AG04449 (cell line): ENCODE measurements at regions not wholly inside any gene's neighbourhood (a gene's known extent, or its start where the extent isn't known, plus 50 kb on each side); places are given as distances from the start of the nearest gene placed in this dataset.

Experiments
- CTCF ChIA-PET: fragments of 350-600 bp; formaldehyde crosslinking; extraction: SDS; loops from one replicate; lab custom pipeline; 2021; ENCODE audit warnings: antibody characterized with exemption; lab: Yijun Ruan, JAX
- POLR2A ChIA-PET: fragments of 400-600, 350-600 bp; formaldehyde crosslinking; extraction: SDS; loops from one replicate; lab custom pipeline; 2020; ENCODE audit warnings: antibody characterized with exemption, inconsistent platforms; lab: Yijun Ruan, JAX
- DNase-seq: peaks from one replicate; pipeline ENCODE4 v3.0.0-alpha.2; 2010; ENCODE audit warnings: low read depth, low spot score
- H3K4me3 ChIP-seq: 2 replicates; pipeline ENCODE4 v1.5.1; 2011; ENCODE audit warnings: low read depth, mild to moderate bottlenecking, control low read depth, low read length
- TF ChIP-seq, protein P1 (sequence below): IDR thresholded peaks from one replicate; pipeline ENCODE4 v1.5.1; 2011; ENCODE audit warnings: mild to moderate bottlenecking, moderate library complexity, low read length, control low read depth, inconsistent platforms; ENCODE audit not compliant: insufficient read depth; ENCODE audit errors: missing control alignments

DNA sequence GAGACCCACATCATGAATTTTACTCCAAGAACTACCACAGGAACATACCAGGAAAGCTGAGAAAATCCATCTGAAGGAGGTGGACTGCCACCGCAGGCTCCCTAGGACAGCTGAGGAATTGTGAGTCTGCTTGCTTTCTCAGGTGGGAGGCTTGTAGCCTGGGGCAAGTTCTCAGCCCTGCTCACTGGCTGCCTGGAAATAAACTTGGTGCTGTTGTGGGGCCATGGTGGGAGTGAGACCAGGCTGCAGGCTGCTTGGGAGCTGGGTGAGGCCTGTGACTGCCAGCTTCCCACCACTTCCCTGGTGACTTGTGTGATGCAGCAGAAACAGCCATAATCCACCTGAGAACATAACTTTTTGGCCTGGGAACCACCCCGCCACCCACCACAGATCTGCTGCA is 132.7 kb upstream of the RAG2 start:
- ChIA-PET POLR2A (no interaction called here), CTCF (interaction anchor here (0.8 to 11.0 kb wide), 3 partner anchors 17 to 40 kb away, joined by 3 to 118 read pairs (median 3); no protein-coding TSS in a partner anchor)
- no peak overlapping the region for H3K4me3 ChIP-seq
- no peak for DNase-seq
- TF ChIP-seq, protein P1, sequence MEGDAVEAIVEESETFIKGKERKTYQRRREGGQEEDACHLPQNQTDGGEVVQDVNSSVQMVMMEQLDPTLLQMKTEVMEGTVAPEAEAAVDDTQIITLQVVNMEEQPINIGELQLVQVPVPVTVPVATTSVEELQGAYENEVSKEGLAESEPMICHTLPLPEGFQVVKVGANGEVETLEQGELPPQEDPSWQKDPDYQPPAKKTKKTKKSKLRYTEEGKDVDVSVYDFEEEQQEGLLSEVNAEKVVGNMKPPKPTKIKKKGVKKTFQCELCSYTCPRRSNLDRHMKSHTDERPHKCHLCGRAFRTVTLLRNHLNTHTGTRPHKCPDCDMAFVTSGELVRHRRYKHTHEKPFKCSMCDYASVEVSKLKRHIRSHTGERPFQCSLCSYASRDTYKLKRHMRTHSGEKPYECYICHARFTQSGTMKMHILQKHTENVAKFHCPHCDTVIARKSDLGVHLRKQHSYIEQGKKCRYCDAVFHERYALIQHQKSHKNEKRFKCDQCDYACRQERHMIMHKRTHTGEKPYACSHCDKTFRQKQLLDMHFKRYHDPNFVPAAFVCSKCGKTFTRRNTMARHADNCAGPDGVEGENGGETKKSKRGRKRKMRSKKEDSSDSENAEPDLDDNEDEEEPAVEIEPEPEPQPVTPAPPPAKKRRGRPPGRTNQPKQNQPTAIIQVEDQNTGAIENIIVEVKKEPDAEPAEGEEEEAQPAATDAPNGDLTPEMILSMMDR = no peak

DNA sequence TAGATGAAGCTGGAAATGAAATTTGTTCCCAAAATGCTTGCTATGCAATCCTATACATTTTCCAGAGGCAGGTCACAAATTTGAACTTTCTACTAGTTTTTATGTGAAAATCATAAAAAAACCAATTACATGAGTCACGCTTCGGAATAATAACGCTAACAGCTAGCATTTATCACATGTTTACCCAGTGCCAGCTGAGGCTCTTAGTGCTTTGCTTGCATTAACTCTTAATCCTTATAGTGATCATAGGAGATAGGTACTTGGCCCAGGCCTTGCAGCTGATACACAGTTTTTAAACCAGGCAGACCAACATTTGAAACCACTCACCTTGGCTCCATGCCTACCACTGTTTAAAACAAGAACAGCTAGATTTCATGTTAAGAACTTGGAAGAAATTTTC is 131.8 kb upstream of the RAG2 start:
- H3K4me3 ChIP-seq = no peak overlapping the region
- POLR2A ChIA-PET = no interaction called here
- TF ChIP-seq, protein P1 = no peak
- no peak for DNase-seq
- CTCF ChIA-PET = interaction anchor here (1.0 to 11.0 kb wide), 2 partner anchors 18 to 27 kb away, joined by 3 to 118 read pairs; no protein-coding TSS in a partner anchor

DNA sequence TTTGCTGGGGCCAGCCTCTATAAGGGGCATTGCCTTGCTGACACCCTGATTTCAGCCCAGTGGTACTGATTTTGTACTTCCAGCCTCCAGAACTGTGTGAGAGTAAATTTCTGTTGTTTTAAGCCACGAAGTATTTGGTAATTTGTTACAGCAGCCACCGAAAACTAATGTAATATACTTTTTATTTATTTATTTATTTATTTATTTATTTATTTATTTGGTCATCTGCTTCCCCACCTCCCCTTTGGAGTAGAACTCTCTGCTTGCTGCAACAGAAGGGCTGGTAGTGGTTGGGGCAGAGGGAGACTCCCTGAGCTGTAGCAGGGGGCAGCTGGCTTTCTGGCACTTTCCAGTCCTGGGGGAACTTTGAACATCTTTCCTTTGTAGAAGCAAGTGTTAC is 128.4 kb upstream of the RAG2 start:
- no peak for DNase-seq
- ChIA-PET CTCF (interaction anchor here (1.2 to 1.5 kb wide), 2 partner anchors 10 to 21 kb away, joined by 3 to 4 read pairs; no protein-coding TSS in a partner anchor), POLR2A (no interaction called here)
- no peak overlapping the region for H3K4me3 ChIP-seq
- TF ChIP-seq, protein P1 = no peak

DNA sequence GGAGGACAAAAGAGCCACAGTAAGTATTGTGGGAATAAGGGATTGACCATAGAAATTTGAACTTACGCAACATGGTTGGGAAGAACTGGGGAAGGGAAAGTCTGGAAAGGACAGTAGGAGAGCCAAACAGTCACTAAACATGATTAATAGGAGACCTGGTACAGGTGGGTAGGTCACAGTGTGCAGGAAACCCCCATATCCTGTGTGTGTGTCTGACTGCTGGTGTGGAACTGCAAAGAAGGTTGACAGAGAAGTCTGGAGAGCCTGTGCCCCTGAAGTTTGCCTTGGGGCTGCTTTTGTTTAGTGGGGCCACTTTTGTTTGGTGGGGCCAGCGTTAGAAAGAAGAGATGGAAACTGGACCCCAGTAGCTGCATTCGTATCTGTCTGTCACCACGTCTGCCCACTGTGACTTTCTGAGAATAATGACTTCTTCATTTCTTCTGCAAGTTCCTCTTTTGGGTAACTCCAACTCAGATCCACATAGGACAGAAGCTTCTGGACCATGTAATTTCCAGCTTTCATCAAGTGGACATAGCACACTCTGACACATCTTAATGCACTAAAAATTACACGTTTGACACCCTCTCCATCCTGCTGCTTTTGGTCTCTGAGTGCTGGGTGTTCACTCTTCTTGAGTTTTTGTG is 126.8 kb upstream of the RAG2 start:
- no peak overlapping the region for H3K4me3 ChIP-seq
- no peak for DNase-seq
- TF ChIP-seq, protein P1 = no peak
- CTCF ChIA-PET = interaction anchor here (1.2 to 1.4 kb wide), 2 partner anchors 9 to 23 kb away, joined by 3 read pairs; no protein-coding TSS in a partner anchor
- POLR2A ChIA-PET = no interaction called here

DNA sequence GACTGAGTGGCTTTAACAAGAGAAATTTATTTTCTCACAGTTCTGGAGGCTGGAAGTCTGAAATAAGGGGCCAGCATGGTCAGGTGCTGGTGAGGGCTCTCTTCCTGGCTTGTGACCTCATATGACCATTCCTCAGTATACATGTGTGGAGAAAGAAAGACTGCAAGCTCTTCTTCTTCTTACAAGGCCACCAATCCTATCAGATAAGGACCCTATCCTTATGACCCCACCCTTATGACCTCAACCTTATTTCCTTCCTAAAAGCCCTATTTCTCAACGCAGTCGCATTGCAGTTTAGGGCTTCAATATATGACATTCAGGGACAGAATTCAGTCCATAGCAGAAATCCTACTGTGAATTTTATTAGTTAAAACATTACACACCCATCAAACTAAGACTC is 124.4 kb upstream of the RAG2 start:
- TF ChIP-seq, protein P1 = no peak
- DNase-seq = no peak
- POLR2A ChIA-PET = no interaction called here
- CTCF ChIA-PET = interaction anchor here (1.3 kb wide), 1 partner anchor 25 kb away, joined by 5 read pairs; no protein-coding TSS in a partner anchor
- no peak overlapping the region for H3K4me3 ChIP-seq

DNA sequence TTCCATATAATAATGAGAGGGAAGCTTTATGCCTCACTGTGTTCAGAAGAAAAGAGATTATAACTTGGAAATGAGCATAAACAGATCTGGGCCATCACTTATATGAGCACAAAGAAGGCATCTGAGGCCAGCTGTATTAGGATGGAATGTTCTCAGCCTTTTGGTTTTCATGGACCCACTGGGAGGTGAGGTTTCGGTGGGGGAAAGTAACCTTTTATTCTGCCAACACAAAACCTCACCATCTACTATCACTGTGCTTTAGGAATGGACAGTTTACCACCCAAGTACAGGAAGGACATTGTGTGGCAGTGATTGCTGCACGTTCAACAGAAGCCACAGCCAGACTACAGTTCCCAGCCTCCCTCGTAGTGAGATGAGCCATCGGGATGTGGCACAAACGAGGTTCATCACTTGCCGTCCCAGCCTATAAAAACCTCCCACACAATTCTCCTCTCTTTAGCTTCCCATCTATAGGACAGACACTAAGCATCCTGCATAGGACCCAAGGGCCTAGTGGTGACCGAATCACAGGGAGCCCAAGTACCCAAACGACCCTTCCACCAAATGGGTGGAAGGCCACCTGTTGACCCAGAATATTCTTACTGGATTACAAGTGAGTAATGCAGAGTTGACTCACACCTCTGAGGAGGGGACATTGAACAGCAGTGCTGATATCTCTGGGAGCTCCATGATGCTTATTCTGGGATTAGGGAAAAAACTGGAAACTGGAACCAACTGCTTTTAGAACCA is 121.5 kb upstream of the RAG2 start:
- TF ChIP-seq, protein P1 = no peak
- POLR2A ChIA-PET = no interaction called here
- no peak for DNase-seq
- CTCF ChIA-PET = interaction anchor here (1.0 to 2.7 kb wide), 4 partner anchors 10 to 48 kb away, joined by 3 to 15 read pairs (median 5); no protein-coding TSS in a partner anchor
- no peak overlapping the region for H3K4me3 ChIP-seq
